ENCODE measurements at regions not wholly inside any gene's neighbourhood (a gene's known extent, or its start where the extent isn't known, plus 50 kb on each side); places are given as distances from the start of the nearest gene placed in this dataset.

GRCh38 chr20:61057443-61058121 lies 194.5 kb upstream of the CDH4 start:
- DNase-seq (ENCODE audit: low read depth in 1 of 2, low spot score in 1 of 2) (no peak), FAIRE-seq (no peak), ATAC-seq (no peak; a peak in 1 of 6 replicates)
- POLR2A ChIA-PET: no interaction called here
- Histone ChIP-seq H3K9me3 (no peaks in the 10 kb centered on the region), H3K4me2 (no peak overlapping the region), H3K4me1 (no peaks in the 10 kb centered on the region), H3K27ac (no peak overlapping the region), H3K4me3 (no peak overlapping the region)
- 68% methylated on average over 16 of the region's 20 CpGs for WGBS (ENCODE audit: missing lambda C conversion rate)
- CTCF ChIA-PET: interaction anchor here (2.2 kb wide), 1 partner anchor 8 kb away, joined by 6 read pairs; no protein-coding TSS in a partner anchor
- TF ChIP-seq CBX2 (IDR thresholded peaks at IDR 0.05; ENCODE audit: borderline replicate concordance, low read depth): no peak

GRCh38 chr20:61061981-61062380 lies 190.1 kb upstream of the CDH4 start:
- H3K4me1 ChIP-seq: no peaks in the 10 kb centered on the region
- 19% methylated on average over 6 of the region's 6 CpGs for WGBS (ENCODE audit: missing lambda C conversion rate)
- H3K27ac ChIP-seq: no peak overlapping the region
- H3K4me2 ChIP-seq: no peak overlapping the region
- TF ChIP-seq PHF8 (IDR thresholded peaks at IDR 0.05; ENCODE audit: borderline replicate concordance, low read depth): no peak
- no peak for TF ChIP-seq FOSL2 (IDR thresholded peaks at IDR 0.05)
- TF ChIP-seq FOSL2 (CRISPR knock-in tag; IDR thresholded peaks at IDR 0.05): no peak
- TF ChIP-seq MAX (IDR thresholded peaks at IDR 0.05): no peak
- no peak for TF ChIP-seq TFCP2L1 (CRISPR knock-in tag; IDR thresholded peaks at IDR 0.05)
- TF ChIP-seq FOXS1 (CRISPR knock-in tag; IDR thresholded peaks at IDR 0.05): no peak
- TF ChIP-seq PBX3 (IDR thresholded peaks at IDR 0.05): no peak
- TF ChIP-seq SREBF2 (IDR thresholded peaks at IDR 0.05): no peak
- no peak for TF ChIP-seq ELK1 (IDR thresholded peaks at IDR 0.05; ENCODE audit: low read depth, low read length)
- no peak for TF ChIP-seq HOXA7 (CRISPR knock-in tag; IDR thresholded peaks at IDR 0.05)
- TF ChIP-seq BHLHE40 (IDR thresholded peaks at IDR 0.05; ENCODE audit: low read depth, low read length): no peak
- no peak for TF ChIP-seq CBX2 (IDR thresholded peaks at IDR 0.05; ENCODE audit: borderline replicate concordance, low read depth)
- TF ChIP-seq USF2 (IDR thresholded peaks at IDR 0.05): no peak
- no peak for TF ChIP-seq MAFK (IDR thresholded peaks at IDR 0.05; ENCODE audit: partially characterized antibody)
- TF ChIP-seq RNF2 (IDR thresholded peaks at IDR 0.05; ENCODE audit: borderline replicate concordance, low read depth): no peak
- no peak for TF ChIP-seq REST (IDR thresholded peaks at IDR 0.05)
- TF ChIP-seq ZFP36 (IDR thresholded peaks at IDR 0.05; ENCODE audit: borderline replicate concordance, partially characterized antibody): no peak
- TF ChIP-seq CHD4 (IDR thresholded peaks at IDR 0.05; ENCODE audit: borderline replicate concordance): no peak
- no peak for TF ChIP-seq RARB (CRISPR knock-in tag; IDR thresholded peaks at IDR 0.05)
- FAIRE-seq (no peak), ATAC-seq (no peak), DNase-seq (ENCODE audit: low read depth in 1 of 2, low spot score in 1 of 2) (no peak)
- CTCF ChIA-PET: interaction anchor here (0.9 kb wide), 1 partner anchor 9 kb away, joined by 4 read pairs; no protein-coding TSS in a partner anchor
- no peaks in the 10 kb centered on the region for H3K9me3 ChIP-seq
- POLR2A ChIA-PET: no interaction called here
- no peak overlapping the region for H3K4me3 ChIP-seq
